ENCODE measurements at regions not wholly inside any gene's neighbourhood (a gene's known extent, or its start where the extent isn't known, plus 50 kb on each side); places are given as distances from the start of the nearest gene placed in this dataset.
A peak's percentile ranks its signal among the peaks of the same experiment; 100 is the strongest.

DNA sequence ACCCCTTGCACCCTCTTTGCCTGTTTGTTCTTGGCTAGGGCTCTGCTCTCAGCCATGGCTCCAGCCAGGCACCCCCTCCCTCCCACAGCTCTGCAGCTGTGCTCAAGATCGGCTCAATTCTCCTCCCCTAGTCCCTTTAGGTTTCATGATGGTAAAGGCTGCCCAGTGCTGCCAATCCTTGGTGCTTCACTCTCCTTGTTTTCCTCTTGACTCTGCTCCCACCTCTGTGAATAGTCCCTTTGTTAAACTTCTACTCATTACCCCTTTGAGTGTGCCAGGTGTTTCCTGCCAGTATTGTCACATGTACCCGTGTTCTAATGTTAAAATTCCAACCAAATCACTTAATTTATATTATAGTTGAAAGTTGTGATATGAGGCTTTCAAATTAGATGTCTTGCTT is 101.0 kb upstream of the CERS6 start:
- Histone ChIP-seq H2AK5ac (ENCODE audit: low read depth, low read length) (no peak overlapping the region), H3K27me3 (replicated peaks in 1 of 4; ENCODE audit: control insufficient read depth in 3 of 4, extremely low read depth in 1 of 4, insufficient read depth in 3 of 4, low read length in 3 of 4) (no peaks in the 10 kb centered on the region), H3K18ac (ENCODE audit: extremely low read depth, low read length) (no peak overlapping the region), H2BK20ac (ENCODE audit: low read length) (no peak overlapping the region), H3K56ac (replicated peaks; ENCODE audit: insufficient read length, low read depth, low read length) (no peak overlapping the region), H2BK15ac (ENCODE audit: low read length) (no peak overlapping the region), H3K9ac (replicated peaks in 1 of 4; ENCODE audit: extremely low read depth in 1 of 4, low read depth in 3 of 4, low read length in 3 of 4) (no peak overlapping the region), H3K4ac (replicated peaks; ENCODE audit: insufficient read length, low read depth, low read length) (no peak overlapping the region), H3K23ac (ENCODE audit: insufficient read length) (no peak overlapping the region), H3K4me2 (ENCODE audit: insufficient read depth in 1 of 2, low read depth in 2 of 2, low read length in 2 of 2) (0 out of 4 replicates have a peak overlapping the region, but pooled peaks of 1 of the 2 experiments have one; percentile 32), H3K36me3 (ENCODE audit: control insufficient read depth in 2 of 4, insufficient read depth in 4 of 4, low read length in 3 of 4) (0 out of 8 replicates have a peak, but pooled peaks cover 0 to 3% (median 0%) of the 10 kb centered on the region in 4 experiments), H3K14ac (ENCODE audit: insufficient read length) (no peak overlapping the region), H2AFZ (ENCODE audit: low read length) (peak overlapping the region; percentile 59; the same call in 1 of the 2 replicates), H3K79me2 (ENCODE audit: control insufficient read depth in 1 of 2, insufficient read depth in 2 of 2, low read length in 2 of 2) (no peaks in the 10 kb centered on the region), H4K5ac (ENCODE audit: insufficient read length, low read depth, low read length) (no peak overlapping the region), H4K8ac (ENCODE audit: extremely low read depth, insufficient read depth, low read length) (no peak overlapping the region; the same call in 1 of the 2 replicates), H2BK12ac (ENCODE audit: low read depth, low read length) (no peak overlapping the region; the same call in 1 of the 2 replicates), H2BK120ac (replicated peaks; ENCODE audit: low read depth, low read length) (no peak overlapping the region), H3K27ac (ENCODE audit: low read depth, low read length) (no peak overlapping the region), H3K9me3 (ENCODE audit: insufficient read depth in 2 of 2, low read depth in 1 of 2, low read length in 1 of 2) (peaks cover 3 to 10% of the 10 kb centered on the region in 2 experiments; a peak in 3 of 4 replicates), H3K23me2 (ENCODE audit: low read depth, low read length) (no peaks in the 10 kb centered on the region), H3K4me3 (ENCODE audit: extremely low read depth in 1 of 4, insufficient read depth in 2 of 4, low read depth in 3 of 4, low read length in 4 of 4) (no peak overlapping the region), H3K79me1 (ENCODE audit: low read depth, low read length) (no peaks in the 10 kb centered on the region), H2BK5ac (ENCODE audit: low read depth, low read length) (no peak overlapping the region; the same call in 1 of the 2 replicates), H3K4me1 (replicated peaks in 1 of 4; ENCODE audit: control insufficient read depth in 3 of 4, insufficient read depth in 4 of 4, low read length in 3 of 4) (peaks cover 0 to 10% (median 2%) of the 10 kb centered on the region in 4 experiments; a peak in 4 of 7 replicates), H4K20me1 (replicated peaks in 1 of 2; ENCODE audit: control insufficient read depth in 1 of 2, insufficient read depth in 2 of 2, low read length in 2 of 2) (no peaks in the 10 kb centered on the region), H4K91ac (replicated peaks; ENCODE audit: insufficient read length, low read length) (no peak overlapping the region)
- no peak for FAIRE-seq
- DNase-seq (ENCODE audit: low read depth in 1 of 2, low spot score in 2 of 2) = no peak
- ChIA-PET CTCF (ENCODE audit: partially characterized antibody) (interaction anchor here (2.1 kb wide), 1 partner anchor 8 kb away, joined by 6 read pairs; no protein-coding TSS in a partner anchor), POLR2A (ENCODE audit: partially characterized antibody) (interaction anchor here (1.2 kb wide), 1 partner anchor 447 kb away, joined by 3 read pairs; no protein-coding TSS in a partner anchor)
- WGBS, 2 experiments (ENCODE audit: extremely low coverage in 1 of 2, insufficient coverage in 1 of 2, insufficient read length in 1 of 2, insufficient replicate concordance in 2 of 2, low coverage in 1 of 2, low lambda C conversion rate in 2 of 2, missing lambda C conversion rate in 1 of 2) = 78% methylated on average over 2 of the region's 2 CpGs; no CpG with 5 or more reads in 1 of the 2 experiments
- TF ChIP-seq SP1 (IDR thresholded peaks at IDR 0.05; ENCODE audit: low read depth, low read length) (0 out of 2 replicates have a peak, but pooled peaks have one; percentile 18), RAD21 (IDR thresholded peaks at IDR 0.05 in 1 of 2, conservative IDR thresholded peaks at IDR 0.05 in 1 of 2; ENCODE audit: low read depth in 2 of 2, low read length in 2 of 2) (no peak)
